Peyer's patch (tissue), 4 donors: ENCODE measurements at regions not wholly inside any gene's neighbourhood (a gene's known extent, or its start where the extent isn't known, plus 50 kb on each side); places are given as distances from the start of the nearest gene placed in this dataset.

ENCODE experiments used
- DNase-seq, 3 donors: peaks; one replicate each; pipeline ENCODE4 v3.0.0-alpha.2; 2017 to 2019
- H3K27ac ChIP-seq, 4 donors: fragments of 200-600 bp; sonication (generic); one replicate each; pipeline ENCODE4 v1.5.1; 2016 to 2019
- H3K27me3 ChIP-seq, 2 donors: fragments of 200-600 bp; sonication (generic); one replicate each; pipeline ENCODE4 v1.5.1; 2019
- H3K36me3 ChIP-seq, 3 donors: fragments of 200-600 bp; sonication (generic); one replicate each; pipeline ENCODE4 v1.5.1; 2016 to 2019
- H3K4me1 ChIP-seq, 4 donors: fragments of 200-600 bp; sonication (generic); one replicate each; pipeline ENCODE4 v1.5.1; 2016 to 2019
- H3K4me3 ChIP-seq, 4 donors: fragments of 200-600 bp; sonication (generic); 1 replicate in 3 of 4; 2 replicates in 1 of 4; pipeline ENCODE4 v1.5.1; 2016 to 2019; ENCODE audit warnings: mild to moderate bottlenecking in 1 of 4
- H3K9me3 ChIP-seq, 4 donors: fragments of 200-600 bp; sonication (generic); one replicate each; pipeline ENCODE4 v1.5.1; 2016 to 2019; ENCODE audit warnings: mild to moderate bottlenecking in 1 of 4
- CTCF ChIP-seq, 6 experiments: fragments of 450-650 bp in 4 of 6; fragments of 200-600 bp in 2 of 6; sonication (generic) in 1 of 6; IDR thresholded peaks; one replicate each; pipeline ENCODE4 v1.5.1; 2017 to 2019; ENCODE audit warnings: antibody characterized with exemption in 6 of 6, mild to moderate bottlenecking in 3 of 6, moderate library complexity in 1 of 6
- POLR2A ChIP-seq, 2 donors: fragments of 450-650 bp; IDR thresholded peaks; one replicate each; pipeline ENCODE4 v1.5.1; 2017; ENCODE audit warnings: antibody characterized with exemption in 2 of 2, mild to moderate bottlenecking in 2 of 2, moderate library complexity in 2 of 2

- DNase-seq, result no peak
- no peak overlapping the region for H3K4me3 ChIP-seq
- H3K9me3 ChIP-seq, result peaks cover 0 to 8% (median 0%) of the 10 kb centered on the region in 4 donors
- no peak for TF ChIP-seq CTCF (IDR thresholded peaks at IDR 0.05)
- TF ChIP-seq POLR2A (IDR thresholded peaks at IDR 0.05), result no peak
- no peak overlapping the region for H3K27ac ChIP-seq
- H3K36me3 ChIP-seq, result no peaks in the 10 kb centered on the region
- H3K4me1 ChIP-seq, result no peaks in the 10 kb centered on the region
- H3K27me3 ChIP-seq, result no peaks in the 10 kb centered on the region
Observed at GRCh38 chr2:2812648-2813047, 481.6 kb upstream of the MYT1L start.

GRCh38 chr2:2812117-2812516 lies 481.0 kb upstream of the MYT1L start:
- no peaks in the 10 kb centered on the region for H3K27me3 ChIP-seq
- H3K36me3 ChIP-seq, result no peaks in the 10 kb centered on the region
- no peak overlapping the region for H3K27ac ChIP-seq
- H3K4me3 ChIP-seq, result no peak overlapping the region
- DNase-seq, result peak in 1 of 3 donors; percentile 14
- TF ChIP-seq CTCF (IDR thresholded peaks at IDR 0.05), result no peak
- no peaks in the 10 kb centered on the region for H3K4me1 ChIP-seq
- H3K9me3 ChIP-seq, result peaks cover 0 to 8% (median 0%) of the 10 kb centered on the region in 4 donors

GRCh38 chr2:2810504-2810903 lies 479.4 kb upstream of the MYT1L start:
- DNase-seq, result no peak
- no peak for TF ChIP-seq CTCF (IDR thresholded peaks at IDR 0.05)
- TF ChIP-seq POLR2A (IDR thresholded peaks at IDR 0.05), result no peak
- no peak overlapping the region for H3K27ac ChIP-seq
- no peaks in the 10 kb centered on the region for H3K36me3 ChIP-seq
- H3K4me1 ChIP-seq, result no peaks in the 10 kb centered on the region
- peaks cover 0 to 10% (median 0%) of the 10 kb centered on the region in 4 donors for H3K9me3 ChIP-seq
- no peaks in the 10 kb centered on the region for H3K27me3 ChIP-seq
- H3K4me3 ChIP-seq, result no peak overlapping the region

GRCh38 chr2:2809771-2810170 lies 478.7 kb upstream of the MYT1L start:
- H3K9me3 ChIP-seq, result peaks cover 0 to 10% (median 0%) of the 10 kb centered on the region in 4 donors
- no peaks in the 10 kb centered on the region for H3K27me3 ChIP-seq
- peak in 1 of 3 donors; percentile 26 for DNase-seq
- H3K36me3 ChIP-seq, result no peaks in the 10 kb centered on the region
- H3K4me1 ChIP-seq, result no peaks in the 10 kb centered on the region
- H3K4me3 ChIP-seq, result no peak overlapping the region
- no peak overlapping the region for H3K27ac ChIP-seq
- TF ChIP-seq POLR2A (IDR thresholded peaks at IDR 0.05) (no peak), CTCF (IDR thresholded peaks at IDR 0.05) (no peak)

- DNase-seq, result no peak
- peaks cover 0 to 2% (median 0%) of the 10 kb centered on the region in 4 donors for H3K9me3 ChIP-seq
- no peak overlapping the region for H3K27ac ChIP-seq
Observed at GRCh38 chr2:2808551-2809058, 477.5 kb upstream of the MYT1L start.

More at GRCh38 chr2:2808551-2809058, 477.5 kb upstream of the MYT1L start:
- Histone ChIP-seq H3K4me3 (no peak overlapping the region), H3K27me3 (no peaks in the 10 kb centered on the region), H3K36me3 (no peaks in the 10 kb centered on the region), H3K4me1 (no peaks in the 10 kb centered on the region)
- TF ChIP-seq CTCF (IDR thresholded peaks at IDR 0.05) (no peak), POLR2A (IDR thresholded peaks at IDR 0.05) (no peak)
